GM12865 (cell line): ENCODE measurements at regions not wholly inside any gene's neighbourhood (a gene's known extent, or its start where the extent isn't known, plus 50 kb on each side); places are given as distances from the start of the nearest gene placed in this dataset.

Source experiments
- DNase-seq: peaks from one replicate; pipeline ENCODE4 v3.0.0; 2010; ENCODE audit warnings: low read depth
- H3K4me3 ChIP-seq: 2 replicates; pipeline ENCODE4 v1.5.1; 2011; ENCODE audit warnings: mild to moderate bottlenecking, low read depth, low read length, control low read depth
- CTCF ChIP-seq: IDR thresholded peaks from 2 replicates; pipeline ENCODE4 v1.5.1; 2011; ENCODE audit warnings: low read length, control low read depth, low read depth, inconsistent platforms; ENCODE audit not compliant: insufficient read depth; ENCODE audit errors: missing control alignments

GRCh38 chr11:116335078-116335477 lies 437.7 kb downstream of the BUD13 start:
- H3K4me3 ChIP-seq: no peak overlapping the region
- no peak for TF ChIP-seq CTCF
- no peak for DNase-seq

GRCh38 chr11:116334596-116334995 lies 438.2 kb downstream of the BUD13 start:
- H3K4me3 ChIP-seq: no peak overlapping the region
- DNase-seq: no peak
- TF ChIP-seq CTCF: no peak

- H3K4me3 ChIP-seq: no peak overlapping the region
- DNase-seq: no peak
- no peak for TF ChIP-seq CTCF
Observed at GRCh38 chr11:116333001-116333535, 439.7 kb downstream of the BUD13 start.

- TF ChIP-seq CTCF: no peak
- no peak overlapping the region for H3K4me3 ChIP-seq
- DNase-seq: no peak
Observed at GRCh38 chr11:116332391-116332790, 440.4 kb downstream of the BUD13 start.

GRCh38 chr11:116331381-116331780 lies 441.4 kb downstream of the BUD13 start:
- DNase-seq: no peak
- no peak overlapping the region for H3K4me3 ChIP-seq
- no peak for TF ChIP-seq CTCF

GRCh38 chr11:116330439-116331185 lies 442.2 kb downstream of the BUD13 start:
- no peak for DNase-seq
- no peak for TF ChIP-seq CTCF
- H3K4me3 ChIP-seq: no peak overlapping the region
